ENCODE measurements at regions not wholly inside any gene's neighbourhood (a gene's known extent, or its start where the extent isn't known, plus 50 kb on each side); places are given as distances from the start of the nearest gene placed in this dataset.

GRCh38 chr17:72479113-72479512 is 358.3 kb downstream of the SOX9 start:
- no peak for DNase-seq

- DNase-seq = no peak
Observed at GRCh38 chr17:72481572-72481971, 360.8 kb downstream of the SOX9 start.

GRCh38 chr17:72485596-72485995 is 364.8 kb downstream of the SOX9 start:
- DNase-seq = no peak

DNA sequence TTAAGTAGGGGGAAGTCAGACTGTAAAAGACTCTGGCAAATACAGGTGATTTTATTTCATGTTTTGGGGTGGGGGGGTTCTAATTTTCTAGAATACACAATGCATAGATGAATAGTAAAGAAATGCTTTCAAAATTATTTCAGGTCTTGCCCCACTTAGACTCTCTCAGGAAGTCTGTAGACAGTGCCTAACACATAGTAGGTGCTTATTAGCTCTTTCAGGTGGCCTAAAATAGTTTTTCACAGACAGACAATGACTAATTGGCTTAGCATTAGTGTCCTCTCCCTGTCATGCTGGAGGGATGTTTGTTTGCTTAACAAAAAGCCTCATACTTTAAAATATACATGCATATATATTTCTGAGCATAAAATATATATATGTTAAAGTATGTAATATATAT is 366.0 kb downstream of the SOX9 start:
- DNase-seq = no peak

DNA sequence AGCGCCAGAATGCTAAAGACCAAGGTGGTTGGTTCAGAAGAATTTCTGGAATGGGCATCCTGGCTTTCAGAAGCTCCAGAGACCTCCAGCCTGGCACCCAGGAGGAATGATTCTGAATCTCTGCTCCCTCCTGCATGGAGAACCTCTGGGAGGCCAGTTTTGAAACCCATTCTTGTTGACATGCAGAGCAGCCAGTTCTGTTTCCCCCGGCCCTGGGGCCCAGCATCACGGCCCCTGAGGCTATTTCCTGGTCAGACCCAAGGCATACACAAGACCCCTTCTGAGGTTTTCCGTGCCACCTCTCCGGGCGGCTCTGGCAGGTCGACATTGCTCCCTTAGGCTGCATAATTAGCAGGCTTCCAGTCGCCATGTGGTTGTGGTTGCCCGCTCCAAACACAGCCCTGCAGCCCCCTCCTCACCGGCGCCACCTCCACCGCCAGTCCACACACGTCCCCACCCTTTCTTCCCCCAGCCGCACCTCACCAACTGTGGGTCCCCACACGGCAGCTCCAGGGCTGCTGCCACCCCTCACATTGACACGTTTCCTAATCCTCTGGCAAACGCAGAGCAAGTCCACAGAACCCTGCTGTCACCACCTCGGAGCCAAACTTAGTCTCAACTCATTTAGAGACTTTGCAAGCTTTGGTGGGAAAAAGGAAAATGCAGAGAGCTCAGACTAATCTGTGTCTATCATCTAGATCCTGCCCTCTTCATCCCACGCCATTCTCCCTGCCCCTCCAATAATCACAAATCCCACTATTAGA is 367.1 kb downstream of the SOX9 start:
- no peak for DNase-seq

GRCh38 chr17:72488555-72489271 is 367.9 kb downstream of the SOX9 start:
- DNase-seq = no peak

DNA sequence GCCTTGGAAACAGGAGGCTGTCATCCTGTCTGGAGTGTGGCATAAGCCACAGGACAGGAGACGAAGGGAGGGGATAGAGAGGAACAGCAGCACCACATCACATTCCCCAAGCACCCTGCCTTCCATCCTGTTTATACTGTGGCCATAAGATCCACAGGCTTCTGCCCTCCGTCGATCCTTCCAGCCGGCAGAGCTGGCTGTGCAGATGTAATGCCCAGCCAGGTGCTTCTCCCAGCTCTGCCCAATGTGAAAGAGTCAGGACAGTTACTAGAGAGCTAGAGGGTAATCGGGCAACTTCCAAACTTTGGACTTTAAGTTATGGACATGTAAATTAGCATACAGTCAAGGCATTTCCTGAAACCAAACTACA is 368.4 kb downstream of the SOX9 start:
- DNase-seq = no peak

DNA sequence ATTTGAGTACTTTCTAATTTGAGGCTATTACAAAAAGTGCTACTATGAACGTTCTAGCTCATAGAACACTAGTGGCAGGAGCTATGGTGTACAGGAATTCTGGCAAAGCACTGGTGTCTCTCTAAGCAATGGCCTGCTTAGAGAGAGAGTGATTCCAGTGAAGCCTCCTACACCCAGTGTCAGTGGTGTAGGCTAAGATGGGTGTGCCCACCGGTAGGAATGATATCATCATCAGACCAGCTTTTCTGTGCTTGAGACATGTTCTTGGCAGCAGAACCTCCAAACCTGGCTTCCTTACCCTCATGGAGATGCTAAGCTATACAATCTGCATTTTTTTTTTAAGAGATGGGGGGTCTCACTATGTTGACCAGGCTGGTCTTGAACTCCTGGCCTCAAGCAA is 370.3 kb downstream of the SOX9 start:
- no peak for DNase-seq

DNA sequence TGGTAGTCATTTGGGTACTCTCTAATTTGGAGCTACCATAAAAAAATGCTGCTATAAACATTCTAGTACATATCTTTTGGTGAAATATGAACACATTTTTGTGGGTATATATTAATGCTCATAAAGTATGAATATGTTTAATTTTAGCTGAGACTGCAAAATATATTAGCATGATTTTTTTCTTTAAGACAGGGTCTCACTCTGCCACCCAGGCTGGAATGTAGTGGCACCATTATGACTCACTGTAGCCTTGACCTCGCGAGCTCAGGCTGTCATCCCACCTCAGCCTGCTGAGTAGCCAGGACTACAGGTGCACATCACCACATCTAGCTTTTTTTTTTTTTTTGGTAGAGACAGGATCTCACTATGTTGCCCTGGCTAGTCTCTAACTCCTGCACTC is 371.7 kb downstream of the SOX9 start:
- no peak for DNase-seq

GRCh38 chr17:72492941-72493340 is 372.1 kb downstream of the SOX9 start:
- DNase-seq = no peak

GRCh38 chr17:72494566-72494965 is 373.7 kb downstream of the SOX9 start:
- no peak for DNase-seq

- DNase-seq = no peak
Observed at GRCh38 chr17:72496461-72496860, 375.6 kb downstream of the SOX9 start.

DNA sequence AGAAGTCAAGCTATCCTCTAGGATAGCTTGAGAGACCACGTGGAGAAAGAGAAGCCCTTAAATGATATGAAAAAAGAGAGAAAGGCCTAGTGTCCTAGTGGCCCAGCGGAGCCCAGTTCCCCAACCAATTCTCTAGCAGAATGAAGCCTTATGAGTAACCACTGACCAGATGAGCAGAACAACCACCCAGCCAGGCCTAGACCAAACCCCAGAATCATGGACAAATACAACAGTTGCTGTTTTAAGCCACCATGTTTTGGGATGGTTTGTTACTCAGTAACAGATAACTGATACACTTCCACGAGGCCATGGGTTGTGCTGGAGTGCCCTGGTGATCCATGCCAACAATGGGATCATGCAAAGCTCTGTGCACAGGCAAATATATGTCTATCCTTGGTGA is 377.1 kb downstream of the SOX9 start:
- no peak for DNase-seq

DNA sequence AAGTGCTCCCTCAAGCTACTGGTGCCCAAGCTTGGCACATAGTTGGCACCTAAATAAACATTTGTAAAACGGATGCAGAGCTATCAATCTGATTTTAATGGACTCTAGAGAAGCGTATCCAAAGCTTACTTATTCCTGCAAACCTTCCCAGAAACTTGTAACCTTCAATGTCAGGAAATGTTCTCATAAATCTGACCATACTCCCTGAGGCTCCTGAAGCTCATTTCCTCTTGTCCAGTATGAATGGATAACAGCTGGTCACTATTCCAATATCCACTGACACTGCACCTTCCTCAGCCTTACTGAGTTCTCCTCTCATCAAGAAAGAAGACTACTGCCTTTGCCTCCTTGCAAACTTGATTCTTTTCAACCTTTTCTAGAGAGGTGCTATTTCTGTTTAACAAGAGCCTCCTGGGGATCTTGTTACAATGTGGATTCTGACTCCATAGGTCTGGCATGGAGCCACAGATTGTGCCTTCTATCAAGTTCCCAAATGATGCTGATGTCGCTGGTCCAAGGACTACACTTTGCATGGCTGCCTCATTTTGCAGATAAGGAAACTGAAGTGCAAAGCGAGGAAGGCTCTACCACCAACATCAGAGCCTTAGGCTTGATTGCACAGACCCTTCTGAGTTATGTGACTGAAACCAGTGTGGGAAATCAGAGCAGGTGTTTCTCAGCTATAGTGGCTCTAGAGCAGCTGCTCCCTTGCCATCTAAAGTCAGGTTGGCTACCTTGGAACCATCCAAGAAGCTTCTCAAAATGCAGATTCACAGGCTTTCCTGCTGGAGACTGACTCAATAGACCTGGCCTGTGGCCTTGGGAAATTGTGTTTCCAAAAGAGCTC is 377.8 kb downstream of the SOX9 start:
- DNase-seq = peak; percentile 45

DNA sequence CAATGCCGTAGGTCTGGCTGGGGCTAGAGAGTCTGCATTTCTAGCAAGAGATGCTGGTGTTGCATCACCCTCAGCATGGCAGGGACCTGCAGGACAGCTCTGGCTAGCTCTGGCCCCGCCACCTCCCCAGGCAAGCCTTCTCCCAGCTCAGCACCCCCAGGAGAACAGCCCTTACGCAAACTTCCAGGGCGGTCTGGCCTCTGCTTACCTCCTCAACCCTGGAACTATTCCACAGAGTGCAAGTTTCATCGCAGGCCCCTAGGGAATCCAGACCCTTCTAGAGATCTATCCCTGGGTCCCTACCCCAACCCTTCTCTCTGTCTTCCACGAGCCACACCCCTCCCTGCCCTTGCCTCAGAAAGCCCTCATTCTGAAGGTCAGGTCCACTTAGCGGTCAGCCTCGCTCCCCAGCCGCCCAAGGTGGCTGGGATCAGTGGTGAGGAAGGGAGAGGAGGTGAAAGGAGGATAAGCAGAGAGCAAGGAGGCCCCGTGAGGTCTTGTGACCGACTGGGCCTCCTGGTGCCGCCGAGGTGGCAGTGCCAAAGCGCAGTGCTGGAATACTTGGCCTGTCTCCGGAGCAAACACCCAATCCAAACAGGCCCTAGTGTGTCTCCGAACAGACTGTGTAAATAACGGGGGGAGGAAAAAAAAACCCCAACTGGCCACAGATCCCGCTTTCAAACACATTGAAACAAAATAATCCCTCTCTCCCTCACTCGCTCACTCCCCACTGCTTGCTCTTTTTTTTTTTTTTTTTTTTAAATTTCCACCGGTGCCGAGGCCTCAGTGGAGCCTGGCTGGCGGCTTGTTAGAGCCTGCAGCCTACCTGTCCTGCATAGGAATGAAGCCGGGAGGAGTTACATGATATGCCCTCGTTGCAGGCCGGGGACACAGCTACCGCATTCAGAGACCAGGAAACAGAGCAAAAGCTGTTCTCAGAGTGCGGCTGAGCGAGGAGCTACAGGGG is 380.9 kb downstream of the SOX9 start:
- DNase-seq = peak; percentile 55

- DNase-seq = no peak
Observed at GRCh38 chr17:72502371-72503341, 381.8 kb downstream of the SOX9 start.

GRCh38 chr17:72503556-72503955 is 382.7 kb downstream of the SOX9 start:
- no peak for DNase-seq

DNA sequence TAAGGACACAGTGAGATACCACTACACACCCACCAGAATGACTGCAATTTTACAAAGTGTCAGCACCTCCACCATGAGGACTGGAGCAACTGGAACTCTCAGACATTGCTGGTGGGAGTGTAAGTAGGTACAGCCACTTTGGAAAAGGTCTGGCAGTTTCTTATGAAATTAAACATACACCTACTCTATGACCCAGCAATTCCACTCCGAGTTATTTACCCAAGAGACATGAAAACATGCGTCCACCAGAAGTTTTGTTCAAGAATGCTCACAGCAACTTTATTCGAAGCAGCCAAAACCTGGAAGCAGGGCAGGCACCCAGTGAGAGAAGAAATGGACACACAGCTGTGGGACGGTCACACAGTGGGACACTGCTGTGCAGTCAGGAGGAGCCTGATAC is 384.0 kb downstream of the SOX9 start:
- no peak for DNase-seq

DNA sequence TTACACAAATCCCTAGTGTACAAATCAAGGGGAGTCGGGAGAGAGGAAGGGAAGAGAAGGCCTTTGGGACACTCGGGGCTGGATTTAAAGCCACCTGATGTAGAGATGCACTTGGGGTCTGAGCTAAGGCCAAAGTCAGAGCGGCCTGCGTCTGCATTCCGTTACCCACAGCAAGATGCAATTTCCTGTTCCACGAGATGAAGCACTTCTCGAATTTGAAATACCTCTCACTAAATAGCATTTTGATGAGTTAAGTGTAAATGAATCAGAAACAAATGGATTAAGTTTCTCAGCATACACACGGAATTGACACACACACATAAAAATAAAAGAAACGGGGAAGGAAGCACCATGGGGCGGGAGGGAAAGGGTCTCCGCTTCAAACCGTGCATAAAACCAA is 386.0 kb downstream of the SOX9 start:
- DNase-seq = no peak

- DNase-seq = no peak
Observed at GRCh38 chr17:72507370-72507769, 386.6 kb downstream of the SOX9 start.

- DNase-seq = peak; percentile 47
Observed at GRCh38 chr17:72510351-72511016, 389.7 kb downstream of the SOX9 start.

Measured in NCI-H2107 (cell line).